ENCODE measurements at regions not wholly inside any gene's neighbourhood (a gene's known extent, or its start where the extent isn't known, plus 50 kb on each side); places are given as distances from the start of the nearest gene placed in this dataset.

GRCh38 chr12:45549337-45549902, 180.1 kb upstream of the ARID2 start:
- DNase-seq (ENCODE audit: low read depth): no peak

- no peak for DNase-seq (ENCODE audit: low read depth)
Observed at GRCh38 chr12:45553204-45553603, 176.3 kb upstream of the ARID2 start.

- no peak for DNase-seq (ENCODE audit: low read depth)
Observed at GRCh38 chr12:45557016-45557415, 172.5 kb upstream of the ARID2 start.

GRCh38 chr12:45558353-45558752, 171.2 kb upstream of the ARID2 start:
- DNase-seq (ENCODE audit: low read depth): no peak

GRCh38 chr12:45559537-45559936, 170.0 kb upstream of the ARID2 start:
- DNase-seq (ENCODE audit: low read depth): no peak

- DNase-seq (ENCODE audit: low read depth): no peak
Observed at GRCh38 chr12:45560689-45561088, 168.8 kb upstream of the ARID2 start.

GRCh38 chr12:45561488-45561887, 168.0 kb upstream of the ARID2 start:
- DNase-seq (ENCODE audit: low read depth): no peak

GRCh38 chr12:45565590-45565989, 163.9 kb upstream of the ARID2 start:
- no peak for DNase-seq (ENCODE audit: low read depth)

GRCh38 chr12:45566257-45566656, 163.2 kb upstream of the ARID2 start:
- no peak for DNase-seq (ENCODE audit: low read depth)

GRCh38 chr12:45568808-45569207, 160.7 kb upstream of the ARID2 start:
- no peak for DNase-seq (ENCODE audit: low read depth)

- DNase-seq (ENCODE audit: low read depth): no peak
Observed at GRCh38 chr12:45570501-45570900, 159.0 kb upstream of the ARID2 start.

GRCh38 chr12:45572114-45572513, 157.4 kb upstream of the ARID2 start:
- DNase-seq (ENCODE audit: low read depth): no peak

GRCh38 chr12:45575417-45575816, 154.1 kb upstream of the ARID2 start:
- DNase-seq (ENCODE audit: low read depth): no peak

- no peak for DNase-seq (ENCODE audit: low read depth)
Observed at GRCh38 chr12:45575823-45576475, 153.6 kb upstream of the ARID2 start.

GRCh38 chr12:45577844-45578399, 151.6 kb upstream of the ARID2 start:
- DNase-seq (ENCODE audit: low read depth): no peak

GRCh38 chr12:45580356-45580969, 149.0 kb upstream of the ARID2 start:
- no peak for DNase-seq (ENCODE audit: low read depth)

GRCh38 chr12:45581112-45581511, 148.4 kb upstream of the ARID2 start:
- no peak for DNase-seq (ENCODE audit: low read depth)

GRCh38 chr12:45582536-45582935, 147.0 kb upstream of the ARID2 start:
- DNase-seq (ENCODE audit: low read depth): no peak

- no peak for DNase-seq (ENCODE audit: low read depth)
Observed at GRCh38 chr12:45582986-45583659, 146.4 kb upstream of the ARID2 start.

GRCh38 chr12:45584336-45584735, 145.2 kb upstream of the ARID2 start:
- DNase-seq (ENCODE audit: low read depth): no peak

GRCh38 chr12:45585522-45586230, 143.8 kb upstream of the ARID2 start:
- no peak for DNase-seq (ENCODE audit: low read depth)

GRCh38 chr12:45586486-45586885, 143.0 kb upstream of the ARID2 start:
- no peak for DNase-seq (ENCODE audit: low read depth)

Data from T-helper 22 cell (primary cell).